ENCODE measurements at regions not wholly inside any gene's neighbourhood (a gene's known extent, or its start where the extent isn't known, plus 50 kb on each side); places are given as distances from the start of the nearest gene placed in this dataset.
"Not testable (repeated sequence)": the region's sequence is repeated elsewhere in the genome, so short reads cannot be mapped to it uniquely, and the experiment has no call there.

- no peak for DNase-seq (ENCODE audit: low read depth, low spot score)
Observed at GRCh38 chr1:213679153-213679552, 308.6 kb upstream of the PROX1 start.

- no peak for DNase-seq (ENCODE audit: low read depth, low spot score)
Observed at GRCh38 chr1:213680677-213681325, 307.0 kb upstream of the PROX1 start.

- no peak for DNase-seq (ENCODE audit: low read depth, low spot score)
Observed at GRCh38 chr1:213681788-213682340, 305.9 kb upstream of the PROX1 start.

GRCh38 chr1:213683529-213683928 lies 304.2 kb upstream of the PROX1 start:
- DNase-seq (ENCODE audit: low read depth, low spot score), result no peak

GRCh38 chr1:213684454-213684853 lies 303.3 kb upstream of the PROX1 start:
- no peak for DNase-seq (ENCODE audit: low read depth, low spot score)

GRCh38 chr1:213685992-213686582 lies 301.7 kb upstream of the PROX1 start:
- no peak for DNase-seq (ENCODE audit: low read depth, low spot score)

GRCh38 chr1:213686983-213687382 lies 300.8 kb upstream of the PROX1 start:
- DNase-seq (ENCODE audit: low read depth, low spot score), result no peak

GRCh38 chr1:213687832-213688231 lies 299.9 kb upstream of the PROX1 start:
- no peak for DNase-seq (ENCODE audit: low read depth, low spot score)

GRCh38 chr1:213688655-213689054 lies 299.1 kb upstream of the PROX1 start:
- no peak for DNase-seq (ENCODE audit: low read depth, low spot score)

GRCh38 chr1:213689260-213689659 lies 298.5 kb upstream of the PROX1 start:
- DNase-seq (ENCODE audit: low read depth, low spot score), result no peak

- no peak for DNase-seq (ENCODE audit: low read depth, low spot score)
Observed at GRCh38 chr1:213690341-213690917, 297.3 kb upstream of the PROX1 start.

- no peak for DNase-seq (ENCODE audit: low read depth, low spot score)
Observed at GRCh38 chr1:213692321-213692720, 295.5 kb upstream of the PROX1 start.

GRCh38 chr1:213693864-213694263 lies 293.9 kb upstream of the PROX1 start:
- no peak for DNase-seq (ENCODE audit: low read depth, low spot score)

- no peak for DNase-seq (ENCODE audit: low read depth, low spot score)
Observed at GRCh38 chr1:213697192-213697802, 290.5 kb upstream of the PROX1 start.

- DNase-seq (ENCODE audit: low read depth, low spot score), result no peak
Observed at GRCh38 chr1:213698092-213698702, 289.6 kb upstream of the PROX1 start.

- no peak for DNase-seq (ENCODE audit: low read depth, low spot score)
Observed at GRCh38 chr1:213702703-213703102, 285.1 kb upstream of the PROX1 start.

- DNase-seq (ENCODE audit: low read depth, low spot score), result no peak
Observed at GRCh38 chr1:213704941-213705340, 282.8 kb upstream of the PROX1 start.

- not testable (repeated sequence) for DNase-seq (ENCODE audit: low read depth, low spot score)
Observed at GRCh38 chr1:213711833-213712490, 275.8 kb upstream of the PROX1 start.

GRCh38 chr1:213714645-213715044 lies 273.1 kb upstream of the PROX1 start:
- DNase-seq (ENCODE audit: low read depth, low spot score), result no peak

- no peak for DNase-seq (ENCODE audit: low read depth, low spot score)
Observed at GRCh38 chr1:213715182-213715581, 272.6 kb upstream of the PROX1 start.

- no peak for DNase-seq (ENCODE audit: low read depth, low spot score)
Observed at GRCh38 chr1:213719462-213719861, 268.3 kb upstream of the PROX1 start.

- DNase-seq (ENCODE audit: low read depth, low spot score), result no peak
Observed at GRCh38 chr1:213720032-213720431, 267.7 kb upstream of the PROX1 start.

Measured in brain pericyte (primary cell).